Keratinocyte (primary cell): ENCODE measurements at regions not wholly inside any gene's neighbourhood (a gene's known extent, or its start where the extent isn't known, plus 50 kb on each side); places are given as distances from the start of the nearest gene placed in this dataset.

Source experiments
- DNase-seq: peaks from one replicate; pipeline ENCODE4 v3.0.0-alpha.2; 2011; ENCODE audit warnings: low read depth, missing footprints, low spot score
- FAIRE-seq: peaks from 2 replicates; lab custom pipeline; 2011; peaks lifted over from hg19 to GRCh38; lab: Jason Lieb, UNC
- H2AFZ ChIP-seq: 2 replicates; pipeline ENCODE4 v1.6.0; 2012; ENCODE audit warnings: low read length, control low read depth, inconsistent platforms; ENCODE audit not compliant: control insufficient read depth
- H3K27ac ChIP-seq: 2 replicates; pipeline ENCODE4 v1.5.1; 2011; ENCODE audit warnings: low read length; ENCODE audit not compliant: control insufficient read depth, insufficient read depth
- H3K27me3 ChIP-seq: 3 replicates; pipeline ENCODE4 v1.6.0; 2011; ENCODE audit warnings: low read length; ENCODE audit not compliant: control insufficient read depth, insufficient read depth; ENCODE audit errors: extremely low read depth
- H3K36me3 ChIP-seq, 2 experiments: 2 replicates in 1 of 2; 3 replicates in 1 of 2; pipeline ENCODE4 v1.5.1; 2011; ENCODE audit warnings: low read length in 2 of 2, mild to moderate bottlenecking in 1 of 2; ENCODE audit not compliant: control insufficient read depth in 2 of 2, insufficient read depth in 2 of 2; ENCODE audit errors: extremely low read depth in 1 of 2
- H3K4me1 ChIP-seq: 3 replicates; pipeline ENCODE4 v1.5.1; 2011; ENCODE audit warnings: low read length; ENCODE audit not compliant: control insufficient read depth, insufficient read depth; ENCODE audit errors: extremely low read depth
- H3K4me2 ChIP-seq: 3 replicates; pipeline ENCODE4 v1.6.0; 2011; ENCODE audit warnings: low read depth, low read length; ENCODE audit not compliant: control insufficient read depth, insufficient read depth; ENCODE audit errors: extremely low read depth
- H3K4me3 ChIP-seq, 3 experiments: fragments of 200-600 bp in 1 of 3; sonication (generic) in 1 of 3; 2 replicates in 2 of 3; 3 replicates in 1 of 3; pipeline ENCODE4 v1.5.1; 2011 to 2016; ENCODE audit warnings: low read length in 3 of 3, mild to moderate bottlenecking in 3 of 3, control low read depth in 2 of 3, inconsistent platforms in 1 of 3, low read depth in 1 of 3, mixed read lengths in 1 of 3, mixed run types in 1 of 3, moderate library complexity in 1 of 3; ENCODE audit not compliant: control insufficient read depth in 2 of 3, insufficient read depth in 2 of 3; ENCODE audit errors: extremely low read depth in 1 of 3
- H3K79me2 ChIP-seq: 2 replicates; pipeline ENCODE4 v1.6.0; 2012; ENCODE audit warnings: low read length; ENCODE audit not compliant: control insufficient read depth, insufficient read depth
- H3K9ac ChIP-seq: 3 replicates; pipeline ENCODE4 v1.6.0; 2011; ENCODE audit warnings: low read length; ENCODE audit not compliant: control insufficient read depth, insufficient read depth; ENCODE audit errors: extremely low read depth
- H3K9me1 ChIP-seq: 3 replicates; pipeline ENCODE4 v1.6.0; 2011; ENCODE audit warnings: low read length; ENCODE audit not compliant: control insufficient read depth, insufficient read depth; ENCODE audit errors: extremely low read depth
- H3K9me3 ChIP-seq: 2 replicates; pipeline ENCODE4 v1.5.1; 2012; ENCODE audit warnings: low read depth, low read length; ENCODE audit not compliant: control insufficient read depth
- H4K20me1 ChIP-seq: 3 replicates; pipeline ENCODE4 v1.6.0; 2011; ENCODE audit warnings: low read length; ENCODE audit not compliant: control insufficient read depth, insufficient read depth; ENCODE audit errors: extremely low read depth
- EZH2 ChIP-seq: IDR thresholded peaks from one replicate; pipeline ENCODE4 v1.6.1; 2012; ENCODE audit warnings: inconsistent platforms, mild to moderate bottlenecking, low read length, moderate library complexity
- dilution Hi-C: fragments of 300-500 bp; cut with MboI; formaldehyde crosslinking; loops from one replicate; pipeline ENCODE4 v1.7.0; 2020; ENCODE audit warnings: low sequenced_read_pairs; ENCODE audit not compliant: extremely low pct_ligation_motif_present
- TF ChIP-seq, protein P1 (sequence below), 3 experiments: IDR thresholded peaks in 1 of 3; conservative IDR thresholded peaks in 1 of 3; optimal IDR thresholded peaks in 1 of 3; 2 replicates in 2 of 3; 3 replicates in 1 of 3; pipeline versions ENCODE3 to v1.5.1; 2011; ENCODE audit warnings: low read length in 3 of 3, mild to moderate bottlenecking in 3 of 3, moderate library complexity in 2 of 3, control low read depth in 1 of 3, inconsistent platforms in 1 of 3; ENCODE audit not compliant: insufficient read depth in 2 of 3; ENCODE audit errors: extremely low read depth in 1 of 3

- Histone ChIP-seq H3K4me3 (no peak overlapping the region), H3K4me2 (no peak overlapping the region), H3K4me1 (peaks cover 4% of the 10 kb centered on the region), H3K36me3 (no peaks in the 10 kb centered on the region), H3K27ac (no peak overlapping the region), H3K9ac (no peak overlapping the region), H3K27me3 (no peaks in the 10 kb centered on the region), H2AFZ (no peak overlapping the region), H3K79me2 (no peaks in the 10 kb centered on the region), H3K9me1 (no peaks in the 10 kb centered on the region), H4K20me1 (no peaks in the 10 kb centered on the region), H3K9me3 (no peaks in the 10 kb centered on the region)
- no peak for FAIRE-seq
- DNase-seq: no peak
- TF ChIP-seq, protein P1, sequence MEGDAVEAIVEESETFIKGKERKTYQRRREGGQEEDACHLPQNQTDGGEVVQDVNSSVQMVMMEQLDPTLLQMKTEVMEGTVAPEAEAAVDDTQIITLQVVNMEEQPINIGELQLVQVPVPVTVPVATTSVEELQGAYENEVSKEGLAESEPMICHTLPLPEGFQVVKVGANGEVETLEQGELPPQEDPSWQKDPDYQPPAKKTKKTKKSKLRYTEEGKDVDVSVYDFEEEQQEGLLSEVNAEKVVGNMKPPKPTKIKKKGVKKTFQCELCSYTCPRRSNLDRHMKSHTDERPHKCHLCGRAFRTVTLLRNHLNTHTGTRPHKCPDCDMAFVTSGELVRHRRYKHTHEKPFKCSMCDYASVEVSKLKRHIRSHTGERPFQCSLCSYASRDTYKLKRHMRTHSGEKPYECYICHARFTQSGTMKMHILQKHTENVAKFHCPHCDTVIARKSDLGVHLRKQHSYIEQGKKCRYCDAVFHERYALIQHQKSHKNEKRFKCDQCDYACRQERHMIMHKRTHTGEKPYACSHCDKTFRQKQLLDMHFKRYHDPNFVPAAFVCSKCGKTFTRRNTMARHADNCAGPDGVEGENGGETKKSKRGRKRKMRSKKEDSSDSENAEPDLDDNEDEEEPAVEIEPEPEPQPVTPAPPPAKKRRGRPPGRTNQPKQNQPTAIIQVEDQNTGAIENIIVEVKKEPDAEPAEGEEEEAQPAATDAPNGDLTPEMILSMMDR (optimal IDR thresholded peaks at IDR 0.05 in 1 of 3, IDR thresholded peaks at IDR 0.05 in 1 of 3, conservative IDR thresholded peaks at IDR 0.05 in 1 of 3; ENCODE audit: extremely low read depth in 1 of 3, insufficient read depth in 2 of 3, low read length in 3 of 3): no peak
- no peak for TF ChIP-seq EZH2
- dilution Hi-C loops: no loop called here
Measured at GRCh38 chr12:90855534-90855933, 99.4 kb downstream of the CCER1 start.

DNA sequence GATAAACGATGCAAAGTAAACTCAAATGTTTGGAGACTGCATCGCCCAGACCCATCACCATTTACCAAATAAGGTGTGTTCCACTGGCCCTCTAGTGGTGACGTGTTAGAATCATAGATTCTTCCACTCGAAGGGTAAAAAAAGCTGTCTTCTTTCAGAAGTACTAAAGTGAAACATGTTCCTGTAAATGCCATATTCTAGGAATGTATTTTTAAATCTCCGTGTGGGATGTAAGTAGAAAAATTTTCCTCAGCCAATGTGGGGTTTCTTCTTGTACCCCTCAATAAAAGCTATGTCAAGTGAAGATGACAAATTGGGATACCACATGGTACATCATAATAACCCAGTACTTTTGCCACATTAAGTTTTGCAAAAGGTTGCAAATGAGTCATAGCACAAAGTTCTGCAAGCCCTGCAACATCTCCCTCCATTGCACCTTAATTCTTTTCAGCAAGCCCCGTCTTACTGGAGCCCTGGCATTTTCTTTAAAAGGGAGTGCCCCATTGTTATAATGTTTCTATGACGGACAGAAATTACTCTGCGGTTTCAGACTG is 100.8 kb downstream of the CCER1 start:
- H4K20me1 ChIP-seq: no peaks in the 10 kb centered on the region
- H3K4me1 ChIP-seq: peaks cover 4% of the 10 kb centered on the region
- dilution Hi-C loops: no loop called here
- no peaks in the 10 kb centered on the region for H3K27me3 ChIP-seq
- no peaks in the 10 kb centered on the region for H3K79me2 ChIP-seq
- no peaks in the 10 kb centered on the region for H3K9me3 ChIP-seq
- no peaks in the 10 kb centered on the region for H3K36me3 ChIP-seq
- H3K4me3 ChIP-seq: no peak overlapping the region
- DNase-seq (no peak), FAIRE-seq (peak; percentile 87)
- no peak overlapping the region for H3K9ac ChIP-seq
- no peak overlapping the region for H2AFZ ChIP-seq
- no peaks in the 10 kb centered on the region for H3K9me1 ChIP-seq
- no peak overlapping the region for H3K27ac ChIP-seq
- no peak for TF ChIP-seq EZH2
- TF ChIP-seq, protein P1 (optimal IDR thresholded peaks at IDR 0.05 in 1 of 3, IDR thresholded peaks at IDR 0.05 in 1 of 3, conservative IDR thresholded peaks at IDR 0.05 in 1 of 3; ENCODE audit: extremely low read depth in 1 of 3, insufficient read depth in 2 of 3, low read length in 3 of 3): peak; percentile 71 to 76 (median 76)
- peak overlapping the region; percentile 27 for H3K4me2 ChIP-seq
